Glutamatergic neuron (in vitro differentiated cells): ENCODE measurements at regions not wholly inside any gene's neighbourhood (a gene's known extent, or its start where the extent isn't known, plus 50 kb on each side); places are given as distances from the start of the nearest gene placed in this dataset.

ENCODE experiments used
- DNase-seq: peaks from one replicate; pipeline ENCODE4 v3.0.0; 2022
- H3K27ac Mint-ChIP-seq: one replicate; pipeline ENCODE4 v1.8.0; 2020; ENCODE audit warnings: mild to moderate bottlenecking, mixed read lengths, inconsistent platforms; ENCODE audit not compliant: unreplicated experiment
- H3K27me3 Mint-ChIP-seq: one replicate; pipeline ENCODE4 v1.8.0; 2020; ENCODE audit warnings: mild to moderate bottlenecking, moderate library complexity, mixed read lengths, inconsistent platforms; ENCODE audit not compliant: unreplicated experiment
- H3K36me3 Mint-ChIP-seq: one replicate; pipeline ENCODE4 v1.8.0; 2020; ENCODE audit warnings: mild to moderate bottlenecking, mixed read lengths, inconsistent platforms; ENCODE audit not compliant: unreplicated experiment
- H3K4me1 Mint-ChIP-seq: one replicate; pipeline ENCODE4 v1.8.0; 2020; ENCODE audit warnings: mild to moderate bottlenecking, low read depth, mixed read lengths, inconsistent platforms; ENCODE audit not compliant: unreplicated experiment
- H3K4me3 Mint-ChIP-seq: one replicate; pipeline ENCODE4 v1.8.0; 2020; ENCODE audit warnings: mild to moderate bottlenecking, mixed read lengths, inconsistent platforms; ENCODE audit not compliant: unreplicated experiment
- H3K9me3 Mint-ChIP-seq: one replicate; pipeline ENCODE4 v1.8.0; 2020; ENCODE audit warnings: mild to moderate bottlenecking, moderate library complexity, mixed read lengths, inconsistent platforms; ENCODE audit not compliant: unreplicated experiment
- CTCF ChIP-seq: fragments of 200-600 bp; sonication (generic); IDR thresholded peaks from one replicate; pipeline ENCODE4 v1.5.0; 2021; ENCODE audit not compliant: partially characterized antibody, unreplicated experiment

GRCh38 chr14:49977126-49977841 is 84.4 kb downstream of the ARF6 start:
- Mint-ChIP-seq H3K36me3 (no peaks in the 10 kb centered on the region), H3K27ac (no peak overlapping the region), H3K4me3 (no peak overlapping the region), H3K9me3 (peaks cover 1% of the 10 kb centered on the region), H3K4me1 (peaks cover 7% of the 10 kb centered on the region), H3K27me3 (peaks cover 4% of the 10 kb centered on the region)
- no peak for TF ChIP-seq CTCF
- DNase-seq = no peak

GRCh38 chr14:49980027-49980426 is 87.1 kb downstream of the ARF6 start:
- DNase-seq = no peak
- Mint-ChIP-seq H3K4me3 (no peak overlapping the region), H3K9me3 (no peaks in the 10 kb centered on the region), H3K27ac (no peak overlapping the region), H3K27me3 (peaks cover 1% of the 10 kb centered on the region), H3K36me3 (no peaks in the 10 kb centered on the region), H3K4me1 (peaks cover 6% of the 10 kb centered on the region)
- TF ChIP-seq CTCF = no peak

GRCh38 chr14:49982082-49982481 is 89.2 kb downstream of the ARF6 start:
- no peak for TF ChIP-seq CTCF
- Mint-ChIP-seq H3K4me3 (no peak overlapping the region), H3K27ac (no peak overlapping the region), H3K4me1 (peaks cover 8% of the 10 kb centered on the region), H3K9me3 (no peaks in the 10 kb centered on the region), H3K36me3 (no peaks in the 10 kb centered on the region), H3K27me3 (no peaks in the 10 kb centered on the region)
- no peak for DNase-seq

DNA sequence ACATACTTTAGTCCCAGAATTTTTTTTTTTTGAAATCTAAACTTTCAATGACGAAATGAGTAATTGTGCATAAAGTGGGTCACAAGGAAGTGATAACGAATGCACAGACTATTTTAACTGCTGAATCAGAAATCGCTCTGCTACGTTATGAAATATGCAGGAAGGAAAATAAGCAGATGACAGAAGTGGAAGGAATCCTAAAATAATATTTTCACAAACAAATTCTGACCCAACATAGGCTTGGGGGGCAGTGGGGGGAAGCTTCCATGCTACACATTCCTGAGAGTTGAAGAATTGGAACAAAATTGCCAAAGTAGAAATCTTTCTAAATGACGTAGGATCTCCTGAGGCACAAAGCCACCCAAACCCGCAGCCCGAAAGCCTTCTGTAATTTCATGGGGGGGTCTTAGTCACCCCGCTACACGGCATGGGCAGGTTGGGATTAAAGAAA is 89.6 kb downstream of the ARF6 start:
- H3K4me1 Mint-ChIP-seq = peaks cover 8% of the 10 kb centered on the region
- H3K36me3 Mint-ChIP-seq = no peaks in the 10 kb centered on the region
- H3K27ac Mint-ChIP-seq = no peak overlapping the region
- DNase-seq = no peak
- H3K27me3 Mint-ChIP-seq = no peaks in the 10 kb centered on the region
- TF ChIP-seq CTCF = no peak
- no peaks in the 10 kb centered on the region for H3K9me3 Mint-ChIP-seq
- H3K4me3 Mint-ChIP-seq = no peak overlapping the region

DNA sequence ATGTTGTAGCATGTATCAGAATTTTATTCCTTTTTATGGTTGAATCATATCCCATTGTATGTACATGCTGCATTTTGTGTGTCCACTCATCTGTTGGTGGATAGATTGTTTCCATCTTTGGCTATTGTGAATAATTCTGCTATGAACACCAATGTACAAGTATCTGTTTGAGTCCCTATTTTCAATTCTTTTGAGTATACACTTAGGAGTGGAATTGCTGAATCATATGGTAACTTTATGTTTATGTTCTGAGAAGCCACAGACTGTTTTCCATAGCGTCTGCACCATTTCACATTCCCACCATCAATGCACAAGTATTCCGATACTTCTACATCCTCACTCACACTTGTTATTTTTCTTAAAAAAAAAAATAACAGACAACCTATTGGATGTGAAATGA is 91.5 kb downstream of the ARF6 start:
- Mint-ChIP-seq H3K4me3 (no peak overlapping the region), H3K27me3 (no peaks in the 10 kb centered on the region), H3K4me1 (peaks cover 8% of the 10 kb centered on the region), H3K9me3 (no peaks in the 10 kb centered on the region), H3K36me3 (no peaks in the 10 kb centered on the region), H3K27ac (no peak overlapping the region)
- no peak for TF ChIP-seq CTCF
- DNase-seq = no peak
